ENCODE measurements at regions not wholly inside any gene's neighbourhood (a gene's known extent, or its start where the extent isn't known, plus 50 kb on each side); places are given as distances from the start of the nearest gene placed in this dataset.
"Not testable (repeated sequence)": the region's sequence is repeated elsewhere in the genome, so short reads cannot be mapped to it uniquely, and the experiment has no call there.

- Histone ChIP-seq H3K4me3 (ENCODE audit: low read length in 3 of 3) (no peak overlapping the region), H3K4me1 (ENCODE audit: control insufficient read depth in 3 of 3, insufficient read depth in 3 of 3, low read length in 3 of 3) (no peaks in the 10 kb centered on the region), H3K27ac (ENCODE audit: low read depth, low read length) (no peak overlapping the region), H3K36me3 (ENCODE audit: control insufficient read depth in 3 of 3, insufficient read depth in 3 of 3, low read length in 3 of 3) (no peaks in the 10 kb centered on the region), H3K27me3 (ENCODE audit: control insufficient read depth in 3 of 3, insufficient read depth in 3 of 3, low read length in 3 of 3) (no peaks in the 10 kb centered on the region), H3K9me3 (ENCODE audit: control insufficient read depth in 3 of 3, low read length in 3 of 3) (no peaks in the 10 kb centered on the region), H3K9ac (ENCODE audit: low read depth in 1 of 3, low read length in 3 of 3) (no peak overlapping the region)
Observed at GRCh38 chr1:193890935-193891334, 704.5 kb upstream of the B3GALT2 start.

- Histone ChIP-seq H3K27ac (ENCODE audit: low read depth, low read length) (no peak overlapping the region), H3K9ac (ENCODE audit: low read depth in 1 of 3, low read length in 3 of 3) (no peak overlapping the region), H3K4me1 (ENCODE audit: control insufficient read depth in 3 of 3, insufficient read depth in 3 of 3, low read length in 3 of 3) (no peaks in the 10 kb centered on the region), H3K36me3 (ENCODE audit: control insufficient read depth in 3 of 3, insufficient read depth in 3 of 3, low read length in 3 of 3) (no peaks in the 10 kb centered on the region), H3K9me3 (ENCODE audit: control insufficient read depth in 3 of 3, low read length in 3 of 3) (no peaks in the 10 kb centered on the region), H3K4me3 (ENCODE audit: low read length in 3 of 3) (no peak overlapping the region), H3K27me3 (ENCODE audit: control insufficient read depth in 3 of 3, insufficient read depth in 3 of 3, low read length in 3 of 3) (no peaks in the 10 kb centered on the region)
Observed at GRCh38 chr1:193884848-193885558, 698.6 kb upstream of the B3GALT2 start.

GRCh38 chr1:193877920-193878319 is 691.5 kb upstream of the B3GALT2 start:
- not testable (repeated sequence) for H3K27me3 ChIP-seq (ENCODE audit: control insufficient read depth in 3 of 3, insufficient read depth in 3 of 3, low read length in 3 of 3); H3K9me3 ChIP-seq (ENCODE audit: control insufficient read depth in 3 of 3, low read length in 3 of 3); H3K4me1 ChIP-seq (ENCODE audit: control insufficient read depth in 3 of 3, insufficient read depth in 3 of 3, low read length in 3 of 3); H3K4me3 ChIP-seq (ENCODE audit: low read length in 3 of 3); H3K27ac ChIP-seq (ENCODE audit: low read depth, low read length); H3K9ac ChIP-seq (ENCODE audit: low read depth in 1 of 3, low read length in 3 of 3); H3K36me3 ChIP-seq (ENCODE audit: control insufficient read depth in 3 of 3, insufficient read depth in 3 of 3, low read length in 3 of 3)

DNA sequence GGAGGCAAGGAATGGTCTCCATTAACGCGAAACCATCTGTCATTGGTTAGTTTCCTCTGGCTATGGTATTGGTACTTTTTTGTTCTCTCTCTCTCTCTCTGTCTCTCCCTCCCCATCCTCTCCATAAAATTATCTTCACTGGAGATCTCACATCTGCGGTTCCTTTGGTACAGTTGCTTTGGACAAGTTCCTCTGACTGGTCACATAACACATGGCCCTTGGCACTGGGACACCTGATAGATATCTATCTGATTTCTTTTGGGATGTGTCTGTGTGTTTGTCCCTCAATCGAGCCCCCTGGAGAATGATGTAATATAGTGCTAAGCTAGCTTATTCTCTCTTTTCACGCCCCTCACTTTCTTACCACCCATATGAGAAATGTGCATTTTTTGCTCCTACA is 682.0 kb upstream of the B3GALT2 start:
- no peaks in the 10 kb centered on the region for H3K9me3 ChIP-seq (ENCODE audit: control insufficient read depth in 3 of 3, low read length in 3 of 3)
- H3K4me3 ChIP-seq (ENCODE audit: low read length in 3 of 3): no peak overlapping the region
- no peak overlapping the region for H3K27ac ChIP-seq (ENCODE audit: low read depth, low read length)
- no peaks in the 10 kb centered on the region for H3K4me1 ChIP-seq (ENCODE audit: control insufficient read depth in 3 of 3, insufficient read depth in 3 of 3, low read length in 3 of 3)
- no peaks in the 10 kb centered on the region for H3K36me3 ChIP-seq (ENCODE audit: control insufficient read depth in 3 of 3, insufficient read depth in 3 of 3, low read length in 3 of 3)
- no peak overlapping the region for H3K9ac ChIP-seq (ENCODE audit: low read depth in 1 of 3, low read length in 3 of 3)
- no peaks in the 10 kb centered on the region for H3K27me3 ChIP-seq (ENCODE audit: control insufficient read depth in 3 of 3, insufficient read depth in 3 of 3, low read length in 3 of 3)

DNA sequence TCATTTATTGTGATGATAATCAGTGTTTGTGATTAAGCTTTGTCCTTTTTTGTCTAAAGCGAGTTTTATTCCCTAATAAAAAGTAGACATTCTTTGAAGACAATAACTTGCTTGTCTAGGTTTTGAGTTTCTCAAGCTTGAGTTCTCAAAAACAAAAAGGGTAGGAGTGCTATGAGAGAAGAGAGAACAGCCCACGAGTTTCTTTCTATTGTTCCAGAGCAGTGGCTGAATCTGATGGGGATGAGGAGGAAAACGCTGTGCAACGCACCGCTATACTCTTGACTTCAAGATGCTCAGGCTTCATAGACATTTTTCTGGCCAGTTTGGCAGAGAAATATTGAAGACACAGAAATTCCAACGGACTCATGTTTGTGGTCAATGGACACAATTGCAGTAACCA is 669.8 kb upstream of the B3GALT2 start:
- Histone ChIP-seq H3K36me3 (ENCODE audit: control insufficient read depth in 3 of 3, insufficient read depth in 3 of 3, low read length in 3 of 3) (no peaks in the 10 kb centered on the region), H3K4me1 (ENCODE audit: control insufficient read depth in 3 of 3, insufficient read depth in 3 of 3, low read length in 3 of 3) (no peaks in the 10 kb centered on the region), H3K27ac (ENCODE audit: low read depth, low read length) (no peak overlapping the region), H3K27me3 (ENCODE audit: control insufficient read depth in 3 of 3, insufficient read depth in 3 of 3, low read length in 3 of 3) (no peaks in the 10 kb centered on the region), H3K9me3 (ENCODE audit: control insufficient read depth in 3 of 3, low read length in 3 of 3) (no peaks in the 10 kb centered on the region), H3K9ac (ENCODE audit: low read depth in 1 of 3, low read length in 3 of 3) (no peak overlapping the region), H3K4me3 (ENCODE audit: low read length in 3 of 3) (no peak overlapping the region)

DNA sequence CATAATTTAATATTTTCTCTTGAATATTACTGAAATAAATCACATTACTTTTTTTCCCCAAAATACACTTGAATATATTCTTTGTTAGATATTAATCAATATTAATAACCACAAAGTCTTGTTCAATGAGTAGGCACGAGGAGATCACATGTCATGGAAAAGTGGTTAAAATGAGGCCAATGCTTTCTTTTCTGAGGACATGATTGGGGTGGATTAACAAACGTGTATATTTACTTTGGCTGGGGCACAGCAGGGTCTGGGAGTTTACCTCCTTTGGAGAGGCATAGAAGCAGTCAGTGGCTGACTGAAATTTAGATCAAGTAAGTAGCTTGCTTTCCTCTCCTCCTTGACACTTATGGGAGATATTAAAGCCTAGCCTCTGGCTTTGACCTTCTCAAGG is 664.3 kb upstream of the B3GALT2 start:
- no peaks in the 10 kb centered on the region for H3K9me3 ChIP-seq (ENCODE audit: control insufficient read depth in 3 of 3, low read length in 3 of 3)
- no peak overlapping the region for H3K4me3 ChIP-seq (ENCODE audit: low read length in 3 of 3)
- no peaks in the 10 kb centered on the region for H3K36me3 ChIP-seq (ENCODE audit: control insufficient read depth in 3 of 3, insufficient read depth in 3 of 3, low read length in 3 of 3)
- no peaks in the 10 kb centered on the region for H3K4me1 ChIP-seq (ENCODE audit: control insufficient read depth in 3 of 3, insufficient read depth in 3 of 3, low read length in 3 of 3)
- no peaks in the 10 kb centered on the region for H3K27me3 ChIP-seq (ENCODE audit: control insufficient read depth in 3 of 3, insufficient read depth in 3 of 3, low read length in 3 of 3)
- no peak overlapping the region for H3K27ac ChIP-seq (ENCODE audit: low read depth, low read length)
- no peak overlapping the region for H3K9ac ChIP-seq (ENCODE audit: low read depth in 1 of 3, low read length in 3 of 3)

DNA sequence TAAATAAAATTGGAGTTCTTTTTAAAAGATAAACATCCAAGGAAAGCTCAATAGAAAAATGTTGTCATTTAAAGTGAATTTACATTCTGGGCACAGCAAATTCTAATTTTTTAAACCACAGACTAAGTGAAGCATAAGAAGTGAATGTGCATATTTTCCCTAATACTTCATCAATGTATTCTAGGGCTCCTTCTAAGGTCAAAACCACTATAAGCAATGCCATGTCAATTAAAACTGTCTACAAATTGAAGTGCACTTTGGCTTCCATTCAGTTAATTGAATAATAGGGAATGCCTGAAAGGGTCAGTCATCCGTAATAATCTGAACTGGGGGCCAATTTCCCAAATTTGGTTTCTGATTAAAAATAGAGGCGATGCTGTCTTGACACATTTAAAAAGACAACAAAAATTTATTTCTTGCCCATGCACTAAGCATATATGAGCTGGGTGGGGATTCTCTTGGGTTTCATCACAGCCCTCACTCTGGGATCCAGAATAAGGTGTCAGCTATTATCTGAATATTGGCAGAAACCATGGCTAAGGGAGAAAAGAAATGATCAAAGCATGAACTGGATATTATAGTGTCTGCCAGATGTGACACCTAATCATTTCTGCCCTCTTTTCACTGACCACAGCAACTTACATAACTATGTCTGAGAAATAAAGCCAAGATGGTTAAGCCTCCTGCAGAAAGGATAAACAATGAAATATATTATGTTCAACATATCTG is 660.6 kb upstream of the B3GALT2 start:
- Histone ChIP-seq H3K36me3 (ENCODE audit: control insufficient read depth in 3 of 3, insufficient read depth in 3 of 3, low read length in 3 of 3) (no peaks in the 10 kb centered on the region), H3K4me3 (ENCODE audit: low read length in 3 of 3) (no peak overlapping the region), H3K27me3 (ENCODE audit: control insufficient read depth in 3 of 3, insufficient read depth in 3 of 3, low read length in 3 of 3) (no peaks in the 10 kb centered on the region), H3K27ac (ENCODE audit: low read depth, low read length) (no peak overlapping the region), H3K9ac (ENCODE audit: low read depth in 1 of 3, low read length in 3 of 3) (no peak overlapping the region), H3K4me1 (ENCODE audit: control insufficient read depth in 3 of 3, insufficient read depth in 3 of 3, low read length in 3 of 3) (no peaks in the 10 kb centered on the region), H3K9me3 (ENCODE audit: control insufficient read depth in 3 of 3, low read length in 3 of 3) (no peaks in the 10 kb centered on the region)

DNA sequence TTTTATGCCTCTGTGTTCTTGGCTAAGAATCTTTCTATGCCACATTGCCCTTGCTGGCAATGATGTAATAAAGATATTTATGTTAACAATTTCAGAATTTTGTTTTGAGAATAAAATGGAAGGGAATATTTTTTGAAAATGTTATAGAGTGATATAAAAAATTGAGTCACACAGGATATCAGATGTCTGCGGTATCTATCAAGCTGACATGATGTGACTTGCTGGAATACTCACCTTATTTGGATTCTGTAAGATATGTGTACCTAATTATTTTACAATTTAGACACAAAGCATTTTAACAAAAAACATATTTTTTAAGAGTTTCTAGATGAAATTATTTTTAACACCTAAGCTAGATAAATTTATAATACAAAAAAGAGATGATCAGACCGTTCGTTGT is 660.0 kb upstream of the B3GALT2 start:
- no peaks in the 10 kb centered on the region for H3K4me1 ChIP-seq (ENCODE audit: control insufficient read depth in 3 of 3, insufficient read depth in 3 of 3, low read length in 3 of 3)
- H3K9me3 ChIP-seq (ENCODE audit: control insufficient read depth in 3 of 3, low read length in 3 of 3): no peaks in the 10 kb centered on the region
- no peaks in the 10 kb centered on the region for H3K36me3 ChIP-seq (ENCODE audit: control insufficient read depth in 3 of 3, insufficient read depth in 3 of 3, low read length in 3 of 3)
- H3K9ac ChIP-seq (ENCODE audit: low read depth in 1 of 3, low read length in 3 of 3): no peak overlapping the region
- H3K4me3 ChIP-seq (ENCODE audit: low read length in 3 of 3): no peak overlapping the region
- H3K27me3 ChIP-seq (ENCODE audit: control insufficient read depth in 3 of 3, insufficient read depth in 3 of 3, low read length in 3 of 3): no peaks in the 10 kb centered on the region
- H3K27ac ChIP-seq (ENCODE audit: low read depth, low read length): no peak overlapping the region

DNA sequence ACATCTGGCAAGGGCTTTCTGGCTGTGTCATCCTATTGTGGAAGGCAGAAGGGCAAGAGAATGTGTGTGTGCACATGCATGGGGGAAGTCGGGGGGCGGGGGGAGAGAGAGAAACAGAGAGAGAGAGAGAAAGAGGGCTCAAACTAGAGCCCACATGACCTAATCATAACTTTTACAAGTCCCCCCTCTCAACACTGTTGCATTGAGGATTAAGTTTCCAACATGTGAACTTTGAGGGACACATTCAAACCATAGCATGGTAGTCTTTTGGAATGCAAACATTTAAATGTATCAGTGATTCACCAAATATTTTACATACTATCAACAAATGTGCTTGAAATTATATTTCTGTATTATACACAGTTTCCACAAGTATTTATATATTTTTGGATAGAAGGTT is 655.4 kb upstream of the B3GALT2 start:
- Histone ChIP-seq H3K9me3 (ENCODE audit: control insufficient read depth in 3 of 3, low read length in 3 of 3) (no peaks in the 10 kb centered on the region), H3K27me3 (ENCODE audit: control insufficient read depth in 3 of 3, insufficient read depth in 3 of 3, low read length in 3 of 3) (no peaks in the 10 kb centered on the region), H3K36me3 (ENCODE audit: control insufficient read depth in 3 of 3, insufficient read depth in 3 of 3, low read length in 3 of 3) (no peaks in the 10 kb centered on the region), H3K9ac (ENCODE audit: low read depth in 1 of 3, low read length in 3 of 3) (no peak overlapping the region), H3K4me3 (ENCODE audit: low read length in 3 of 3) (no peak overlapping the region), H3K27ac (ENCODE audit: low read depth, low read length) (no peak overlapping the region), H3K4me1 (ENCODE audit: control insufficient read depth in 3 of 3, insufficient read depth in 3 of 3, low read length in 3 of 3) (no peaks in the 10 kb centered on the region)

GRCh38 chr1:193831465-193831864 is 645.1 kb upstream of the B3GALT2 start:
- no peak overlapping the region for H3K4me3 ChIP-seq (ENCODE audit: low read length in 3 of 3)
- H3K9me3 ChIP-seq (ENCODE audit: control insufficient read depth in 3 of 3, low read length in 3 of 3): peaks cover 0 to 22% (median 4%) of the 10 kb centered on the region in 3 donors
- no peak overlapping the region for H3K27ac ChIP-seq (ENCODE audit: low read depth, low read length)
- no peak overlapping the region for H3K9ac ChIP-seq (ENCODE audit: low read depth in 1 of 3, low read length in 3 of 3)
- no peaks in the 10 kb centered on the region for H3K4me1 ChIP-seq (ENCODE audit: control insufficient read depth in 3 of 3, insufficient read depth in 3 of 3, low read length in 3 of 3)
- no peaks in the 10 kb centered on the region for H3K36me3 ChIP-seq (ENCODE audit: control insufficient read depth in 3 of 3, insufficient read depth in 3 of 3, low read length in 3 of 3)
- H3K27me3 ChIP-seq (ENCODE audit: control insufficient read depth in 3 of 3, insufficient read depth in 3 of 3, low read length in 3 of 3): no peaks in the 10 kb centered on the region
